ENCODE measurements at regions not wholly inside any gene's neighbourhood (a gene's known extent, or its start where the extent isn't known, plus 50 kb on each side); places are given as distances from the start of the nearest gene placed in this dataset.

GRCh38 chr5:18712936-18713485 lies 1078.8 kb downstream of the TAF11L14 start:
- TF ChIP-seq POLR2A (IDR thresholded peaks at IDR 0.05; ENCODE audit: low read depth, low read length) (no peak), POLR2AphosphoS5 (IDR thresholded peaks at IDR 0.05; ENCODE audit: low read depth, low read length) (no peak), TAF1 (IDR thresholded peaks at IDR 0.05; ENCODE audit: borderline replicate concordance, low read depth, low read length) (no peak)

All from GM12892 (cell line).